T-helper 1 cell treated with Interleukin-12 subunit alpha and Interleukin-12 subunit beta and Interleukin-4 antibody, amounts not matched to agents 30 ng/mL and 1 ng/mL, for 36 hours (primary cell): ENCODE measurements at regions not wholly inside any gene's neighbourhood (a gene's known extent, or its start where the extent isn't known, plus 50 kb on each side); places are given as distances from the start of the nearest gene placed in this dataset.
"Not testable (repeated sequence)": the region's sequence is repeated elsewhere in the genome, so short reads cannot be mapped to it uniquely, and the experiment has no call there.

ENCODE experiments used
- intact Hi-C: fragments of 100-400 bp; cut with micrococcal nuclease; formaldehyde crosslinking; loops from one replicate; pipeline ENCODE4 v1.15.1; 2024

DNA sequence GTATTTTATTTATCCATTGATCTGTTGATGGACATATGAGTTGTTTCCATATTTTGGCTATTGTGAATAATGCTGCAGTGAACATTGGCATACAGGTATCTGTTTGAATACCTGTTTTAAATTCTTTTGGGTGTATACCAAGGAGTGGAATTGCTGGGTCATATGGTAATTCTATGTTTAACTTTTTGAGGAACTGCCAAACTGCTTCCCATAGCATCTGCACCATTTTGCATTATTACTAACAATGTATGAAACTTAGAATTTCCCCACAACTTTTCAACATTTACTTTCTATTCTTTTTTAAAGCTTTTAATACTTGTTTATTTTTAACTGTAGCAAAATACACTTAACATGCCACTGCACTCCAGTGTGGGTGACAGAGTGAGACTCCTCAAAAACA is 57.0 kb upstream of the MSN start:
- intact Hi-C loops, result no loop called here

DNA sequence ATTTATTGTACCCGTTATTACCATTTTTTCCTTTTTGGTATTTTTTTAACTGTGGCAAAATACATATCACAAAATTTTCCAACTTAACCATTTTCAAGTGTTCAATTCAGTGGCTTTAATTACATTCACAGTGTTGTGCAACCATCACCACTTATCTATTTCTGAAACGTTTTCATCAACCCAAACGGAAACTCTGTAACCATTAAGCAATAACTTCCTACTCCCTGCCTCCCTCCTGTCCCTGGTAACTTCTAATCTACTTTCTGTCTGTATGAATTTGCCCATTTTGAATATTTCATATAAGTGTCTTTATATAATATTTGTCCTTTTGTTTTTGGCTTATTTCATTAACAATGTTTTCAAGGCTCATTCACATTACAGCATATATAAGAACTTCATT is 57.4 kb upstream of the MSN start:
- intact Hi-C loops, result no loop called here

DNA sequence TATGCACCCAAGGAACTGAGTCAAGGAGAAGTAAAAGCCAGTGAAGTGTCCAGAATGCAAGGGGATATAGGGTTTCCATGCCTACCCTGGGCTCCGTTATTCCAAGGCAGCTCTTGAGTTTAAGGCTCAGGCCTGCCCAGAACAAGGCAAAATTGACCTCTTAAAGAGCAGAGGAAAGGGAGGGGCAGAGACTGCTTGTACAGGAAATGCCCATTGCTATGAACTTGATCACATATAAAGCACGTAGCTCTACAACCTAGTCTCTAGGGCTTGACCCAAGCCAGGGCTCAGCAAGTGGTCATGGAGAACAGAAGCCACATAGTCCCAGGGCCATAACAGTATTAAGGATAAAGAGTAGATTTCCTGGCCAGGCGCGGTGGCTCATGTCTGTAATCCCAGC is 58.2 kb upstream of the MSN start:
- intact Hi-C loops, result no loop called here

DNA sequence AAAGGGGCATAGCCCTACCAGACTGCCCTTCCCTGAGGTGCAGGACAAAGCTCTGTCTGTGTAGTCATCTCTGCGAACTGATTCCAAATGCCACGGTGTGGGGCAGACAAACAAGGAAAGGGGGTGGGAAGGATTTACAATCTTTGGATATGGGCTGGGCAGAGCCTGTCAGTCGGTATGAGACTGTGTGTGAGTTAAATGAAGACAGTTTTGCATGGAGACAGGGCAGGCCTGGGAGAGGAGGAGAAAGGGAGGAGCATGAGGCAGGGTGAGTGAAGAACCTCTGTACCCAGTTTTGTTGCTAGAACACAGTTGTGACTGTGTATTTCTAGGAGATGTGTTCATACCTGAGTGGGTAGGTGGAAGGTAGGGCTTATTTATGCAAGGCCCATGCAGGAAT is 59.4 kb upstream of the MSN start:
- intact Hi-C loops, result no loop called here

DNA sequence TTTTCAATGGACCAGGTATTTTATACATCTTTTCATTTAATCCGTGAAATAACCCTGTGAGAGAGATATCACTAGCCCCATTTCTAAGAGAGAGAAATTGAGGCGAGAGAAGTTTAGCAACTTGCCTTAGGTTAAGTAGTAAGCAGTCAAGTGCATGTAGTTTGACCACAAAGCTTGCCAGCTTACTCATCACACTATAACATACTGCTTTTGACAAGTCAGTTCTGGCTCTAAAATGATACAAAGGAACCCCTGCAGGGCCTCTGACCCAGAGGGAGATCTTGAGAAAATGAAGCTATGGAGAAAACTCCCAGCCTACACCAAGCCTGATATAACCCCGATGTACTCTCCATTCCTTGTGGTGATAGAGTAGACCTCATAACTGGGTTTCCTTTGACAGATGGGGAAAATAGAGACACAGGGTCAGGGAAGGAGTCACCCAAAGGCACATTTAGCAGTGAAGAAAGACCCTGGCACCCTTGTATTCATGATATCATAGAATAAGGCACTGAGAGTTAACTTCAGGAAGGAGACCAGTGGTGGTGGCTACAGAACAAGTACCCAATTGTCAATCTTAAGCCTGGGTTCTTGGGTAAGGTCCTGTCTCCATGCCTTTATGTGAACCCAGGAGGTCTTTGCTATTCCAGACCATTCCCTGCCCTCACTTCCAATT is 60.2 kb upstream of the MSN start:
- intact Hi-C loops, result loop anchor here (1.0 kb wide), 1 partner anchor 11 kb away; no protein-coding TSS in a partner anchor

DNA sequence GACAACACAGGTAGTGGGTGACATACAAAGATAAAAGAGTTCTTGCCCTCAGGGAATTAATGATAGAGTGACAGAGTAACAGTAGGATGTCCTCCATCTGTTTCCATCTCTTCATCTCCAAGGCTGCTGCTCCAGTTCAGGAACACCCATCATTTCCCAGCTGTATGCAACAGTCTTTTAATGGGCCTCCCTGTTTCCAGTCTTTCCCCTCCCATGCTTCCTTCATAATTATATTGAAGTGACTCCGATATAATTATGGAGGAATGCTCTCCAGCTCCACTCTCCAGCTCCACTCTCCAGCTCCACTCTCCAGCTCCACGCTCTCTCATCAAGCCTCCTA is 65.3 kb upstream of the MSN start:
- intact Hi-C loops, result no loop called here

DNA sequence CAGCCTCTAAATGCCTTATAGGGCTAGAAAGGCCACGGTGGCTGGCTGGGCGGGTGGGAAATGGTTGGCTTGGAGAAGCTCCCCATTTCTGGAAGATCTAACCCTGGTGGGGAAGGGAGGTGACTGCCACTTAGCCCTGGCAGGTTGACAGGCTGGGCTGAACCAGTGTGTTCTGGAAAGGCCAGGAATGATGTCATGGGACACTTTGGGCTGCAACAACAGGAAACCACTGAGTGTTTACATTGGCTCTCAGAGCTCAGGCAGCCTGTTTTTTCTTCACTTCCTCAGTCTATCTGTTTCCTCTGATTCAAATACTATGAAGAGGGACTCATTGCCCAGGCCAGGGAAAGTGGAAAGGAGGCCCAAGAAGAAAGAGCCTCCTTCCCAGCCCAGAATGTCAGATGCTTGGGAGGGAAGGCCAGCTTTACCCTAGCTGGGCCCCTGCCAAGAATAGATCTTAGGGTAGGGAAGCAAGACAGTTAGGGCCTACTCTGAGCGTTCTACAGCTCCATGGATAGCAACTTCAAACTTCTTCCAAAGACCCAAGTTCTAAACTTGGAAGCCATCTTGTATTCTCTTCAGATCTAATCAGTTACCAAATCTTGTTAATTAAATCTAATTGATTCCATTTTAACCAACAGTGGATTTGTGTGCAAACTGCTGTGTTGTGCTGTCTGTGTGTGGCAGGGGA is 65.8 kb upstream of the MSN start:
- intact Hi-C loops, result no loop called here

DNA sequence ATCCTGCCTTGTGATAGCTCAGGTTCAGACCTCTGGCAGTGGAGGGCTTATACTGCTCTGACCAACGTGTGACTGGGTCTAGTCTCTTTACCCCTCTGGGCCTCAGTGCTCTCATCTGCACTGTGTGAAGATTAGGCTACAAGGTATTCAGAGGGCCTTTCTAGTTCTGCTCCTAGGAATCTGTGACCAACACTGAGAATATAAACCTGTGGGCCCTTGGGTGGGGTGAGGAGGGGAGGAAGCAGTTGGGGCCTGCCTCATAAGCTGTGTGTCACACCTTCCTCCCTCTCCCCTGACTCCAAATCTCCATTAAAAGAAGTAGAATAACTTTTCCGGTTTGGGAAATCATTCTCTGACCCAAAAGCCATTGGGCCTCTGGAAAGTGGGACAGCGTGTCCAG is 66.3 kb upstream of the MSN start:
- intact Hi-C loops, result no loop called here

DNA sequence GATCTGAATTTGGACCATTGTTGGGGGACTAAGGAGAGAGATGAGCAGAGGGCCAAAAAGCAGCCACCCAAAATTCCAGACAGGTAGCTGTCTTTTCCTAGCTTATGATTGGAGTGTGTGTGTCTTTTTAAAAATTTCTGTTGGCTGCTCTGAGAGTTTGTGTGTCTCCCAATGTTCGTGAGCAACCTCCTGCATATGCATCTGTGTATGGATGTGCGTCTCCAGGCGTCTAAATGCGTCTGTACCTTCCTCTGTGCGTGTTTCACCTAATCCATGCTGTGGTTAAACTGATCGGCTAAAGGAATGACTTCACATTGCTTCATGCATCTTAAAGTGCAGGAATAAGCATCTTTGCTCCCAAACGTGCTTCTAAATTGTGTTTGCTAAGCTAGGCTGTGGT is 65.5 kb upstream of the LAS1L start:
- intact Hi-C loops, result no loop called here

DNA sequence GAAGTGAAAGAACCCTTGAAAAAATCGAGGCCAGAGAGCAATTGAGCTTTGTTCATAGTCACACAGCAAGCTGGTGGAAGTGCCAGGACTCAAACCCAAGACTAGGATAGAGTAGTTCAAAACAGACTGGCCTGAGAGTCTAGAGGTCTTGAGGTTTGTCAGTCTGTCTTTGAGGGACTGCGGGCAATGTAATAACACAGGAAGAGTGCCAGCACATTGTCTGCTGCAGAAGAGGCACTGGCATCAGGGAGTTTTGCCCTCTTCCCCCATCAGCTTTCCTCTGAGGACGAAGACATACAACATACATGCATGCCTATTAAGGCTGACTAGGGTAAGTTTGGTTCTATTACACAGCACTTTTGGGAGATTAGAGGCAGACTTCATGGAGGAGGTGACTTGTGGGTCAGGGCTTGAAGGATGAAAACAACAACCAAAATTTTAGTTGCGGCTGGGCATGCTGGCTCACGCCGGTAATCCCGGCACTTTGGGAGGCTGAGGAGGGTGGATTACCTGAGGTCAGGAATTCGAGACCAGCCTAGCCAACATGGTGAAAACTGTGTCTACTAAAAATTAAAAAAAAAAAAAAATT is 64.1 kb upstream of the LAS1L start:
- intact Hi-C loops, result loop anchor here (5.0 kb wide), 4 partner anchors 149 to 1129 kb away; no protein-coding TSS in a partner anchor

DNA sequence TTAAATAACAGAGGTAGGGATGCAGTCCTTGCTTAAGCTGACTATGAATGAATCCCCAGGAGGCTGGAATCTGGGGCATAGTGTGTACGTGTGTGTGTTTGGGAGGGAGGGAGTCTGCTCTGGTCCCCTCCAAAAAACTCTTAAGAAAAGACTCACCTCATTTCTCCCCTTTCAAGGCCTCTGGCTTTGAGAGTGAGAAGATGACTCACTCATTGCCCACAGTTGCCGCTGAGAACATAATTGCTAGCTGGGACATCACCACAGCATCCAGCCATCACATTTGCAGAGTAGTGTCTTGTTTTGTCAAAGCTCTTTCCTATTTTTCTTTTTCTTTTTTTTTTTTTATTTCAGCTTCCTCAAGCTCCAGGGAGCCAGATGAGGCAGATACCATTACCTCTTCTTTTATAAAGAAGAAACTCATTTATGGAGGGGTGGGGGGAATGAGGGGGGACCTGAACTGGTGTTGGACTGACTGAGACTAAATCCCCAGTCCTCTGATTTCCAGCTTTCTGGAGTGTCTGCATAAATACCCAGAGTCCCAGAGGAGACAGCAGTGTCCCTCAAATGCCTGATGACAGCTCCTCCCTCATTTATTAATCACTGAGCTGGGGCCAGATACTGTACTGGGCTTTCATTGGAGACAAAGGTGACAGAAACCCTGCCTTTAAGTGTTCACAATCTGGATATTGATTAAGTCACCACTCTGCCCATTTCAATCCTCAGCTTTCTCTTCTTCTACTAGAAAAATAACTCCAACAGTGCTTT is 61.9 kb upstream of the LAS1L start:
- intact Hi-C loops, result loop anchor here (1.0 to 5.0 kb wide), 5 partner anchors 11 to 1131 kb away; no protein-coding TSS in a partner anchor

DNA sequence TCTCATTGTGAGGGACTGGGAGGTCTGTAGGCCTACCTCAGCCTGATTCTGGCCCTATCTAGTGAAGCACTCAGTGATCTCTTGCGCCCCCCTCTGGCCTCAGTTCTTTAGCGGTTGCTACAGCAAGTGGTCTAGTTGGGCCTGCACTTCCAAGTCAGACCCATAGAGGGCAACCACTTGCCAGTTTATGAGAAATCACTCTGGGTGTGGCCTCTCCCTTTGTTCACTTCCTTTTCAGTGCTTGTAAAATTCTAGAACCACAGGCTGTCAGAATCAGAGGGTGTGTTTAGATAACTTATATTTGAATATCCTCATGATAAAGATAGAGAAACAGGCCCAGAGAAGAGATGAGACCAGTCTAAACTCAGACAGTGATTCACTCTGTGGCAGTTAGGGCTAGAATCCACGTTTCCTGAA is 60.9 kb upstream of the LAS1L start:
- intact Hi-C loops, result loop anchor here (1.0 to 5.0 kb wide), 13 partner anchors 61 to 1132 kb away; partner anchors contain the start of genes LAS1L and MSN

DNA sequence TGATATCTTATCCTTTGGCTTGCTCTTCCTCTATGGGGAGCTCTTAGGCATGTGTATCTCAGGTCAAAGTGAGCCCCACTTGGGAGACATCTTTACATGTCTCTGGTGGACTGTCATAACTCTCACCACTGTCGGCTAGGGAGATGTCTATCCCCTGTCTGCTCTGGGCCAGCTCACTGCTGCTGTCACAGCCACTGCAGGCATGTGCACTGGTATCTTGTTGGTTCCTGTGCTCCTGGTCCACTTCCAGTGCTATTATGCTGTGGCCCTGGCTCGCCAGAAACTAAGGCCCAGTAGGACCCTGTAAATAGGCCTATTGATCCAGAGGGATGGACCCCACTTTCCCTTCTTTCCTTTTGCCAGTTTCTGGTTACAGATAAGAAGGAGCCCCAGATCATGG is 56.6 kb upstream of the LAS1L start:
- intact Hi-C loops, result no loop called here

DNA sequence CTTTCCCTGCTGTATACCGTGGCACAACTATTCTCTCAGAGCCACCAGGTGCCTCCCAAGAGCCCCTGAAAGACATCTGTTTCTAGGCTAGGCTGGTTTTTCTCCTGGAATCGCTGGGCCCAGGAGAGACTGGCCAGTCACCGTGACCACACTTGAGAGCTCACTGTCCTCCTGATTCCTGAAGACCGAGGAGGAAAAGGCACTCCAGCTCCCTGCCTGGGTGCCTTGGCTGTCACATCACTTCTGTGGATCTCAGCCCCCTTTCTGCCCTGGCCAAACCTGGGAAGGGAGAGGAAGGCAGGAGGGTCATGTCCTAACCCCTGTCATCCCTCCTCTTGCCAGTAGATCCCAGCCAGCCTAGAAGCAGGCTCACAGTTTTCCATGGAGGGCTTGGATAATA is 54.7 kb upstream of the LAS1L start:
- intact Hi-C loops, result no loop called here

DNA sequence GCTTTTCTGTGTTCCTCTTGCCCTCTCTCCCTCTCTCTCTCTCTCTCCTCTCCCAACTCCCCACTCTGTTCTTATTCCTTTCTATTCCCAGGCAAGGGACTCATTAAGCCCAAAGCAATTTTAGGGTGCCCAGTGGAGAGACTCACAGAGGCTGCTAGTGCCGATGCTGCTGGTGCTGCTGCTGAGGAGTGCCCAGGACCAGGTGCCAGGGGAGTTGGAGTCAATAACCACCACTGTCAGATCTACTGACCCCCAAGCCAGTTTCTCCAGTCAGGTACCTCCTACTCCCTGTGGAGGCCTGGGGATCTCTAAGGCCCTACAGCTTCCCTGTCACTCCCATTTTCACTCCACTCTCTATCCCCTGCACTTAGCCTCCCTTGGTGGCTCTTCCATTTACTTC is 54.2 kb upstream of the LAS1L start:
- intact Hi-C loops, result no loop called here

DNA sequence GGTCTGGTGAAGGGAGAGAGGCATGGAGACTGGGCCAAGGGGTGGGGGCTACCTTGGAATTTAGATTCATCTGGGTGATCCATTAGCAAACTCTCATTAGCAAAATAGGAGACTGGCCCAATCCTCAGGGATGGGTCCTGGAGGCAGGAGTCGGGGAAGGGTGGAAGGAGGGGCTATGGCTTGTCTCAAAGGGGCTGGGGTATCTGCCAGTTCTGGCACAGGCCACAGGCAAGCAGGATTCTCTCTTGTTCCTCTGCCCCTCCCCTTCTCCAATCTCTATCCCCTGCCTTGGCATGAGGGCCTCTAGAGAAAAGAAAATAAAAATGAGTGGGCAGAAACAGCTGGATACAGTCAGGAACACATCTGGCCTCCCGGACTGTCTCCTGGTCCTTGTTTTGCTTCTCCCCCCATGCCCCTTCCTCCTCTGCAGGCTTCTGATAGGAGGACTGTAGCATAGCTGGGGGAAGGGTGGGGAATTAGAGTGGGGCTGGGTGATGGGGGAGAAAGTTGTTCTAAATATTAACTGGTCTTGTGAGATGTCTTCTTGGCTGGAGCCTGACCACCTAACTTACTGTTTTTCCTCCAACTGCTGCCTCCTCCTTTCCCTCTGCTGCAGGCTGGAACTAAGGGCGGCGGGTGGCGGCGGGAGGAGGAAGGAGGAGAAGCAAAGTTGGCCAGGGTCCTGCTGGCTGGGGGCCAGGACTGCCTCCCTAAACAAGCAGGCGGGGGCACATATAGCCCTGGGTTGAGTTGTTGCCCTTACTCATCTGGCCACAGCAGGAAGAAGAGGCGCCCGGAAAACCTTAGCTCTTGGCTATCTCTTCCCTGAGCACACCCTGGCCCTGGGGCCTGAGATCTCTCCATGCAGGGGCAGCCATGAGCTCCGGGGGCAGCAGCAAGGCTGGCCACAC is 53.3 kb upstream of the LAS1L start:
- intact Hi-C loops, result no loop called here

DNA sequence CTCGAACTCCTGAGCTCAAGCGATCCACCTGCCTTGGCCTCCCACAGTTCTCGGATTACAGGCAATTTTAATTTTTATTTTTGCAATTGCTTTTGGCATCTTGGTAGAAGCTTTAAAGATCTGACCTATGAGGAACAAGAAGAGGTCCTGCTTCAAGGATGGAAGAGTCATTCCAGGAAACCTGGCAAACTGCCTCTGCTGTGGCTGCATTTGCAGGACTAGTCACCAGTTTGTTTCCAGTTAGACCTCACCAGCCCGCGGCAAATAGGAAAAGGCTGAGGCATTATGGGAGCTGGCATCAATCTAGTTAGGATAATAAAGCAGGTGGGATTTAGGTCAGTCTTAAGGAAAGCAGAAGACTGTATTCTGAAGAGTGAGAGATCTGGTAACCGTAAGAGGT is 51.9 kb upstream of the LAS1L start:
- intact Hi-C loops, result no loop called here

DNA sequence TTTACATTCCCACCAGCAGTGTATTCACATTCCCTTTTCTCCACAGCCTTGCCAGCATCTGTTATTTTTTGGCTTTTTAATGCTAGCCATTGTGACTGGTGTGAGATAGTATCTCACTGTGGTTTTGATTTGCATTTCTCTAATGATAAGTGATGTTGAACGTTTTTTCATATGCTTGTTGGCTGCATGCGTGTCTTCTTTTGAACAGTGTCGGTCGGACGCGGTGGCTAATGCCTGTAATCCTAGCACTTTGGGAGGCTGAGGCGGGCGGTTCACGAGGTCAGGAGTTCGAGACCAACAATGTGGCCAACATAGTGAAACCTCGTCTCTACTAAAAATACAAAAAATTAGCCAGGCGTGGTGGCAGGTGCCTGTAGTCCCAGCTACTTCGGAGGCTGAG is 50.6 kb upstream of the LAS1L start:
- intact Hi-C loops, result not testable (repeated sequence)
